HG02610 (cell line): ENCODE measurements at regions not wholly inside any gene's neighbourhood (a gene's known extent, or its start where the extent isn't known, plus 50 kb on each side); places are given as distances from the start of the nearest gene placed in this dataset.

ENCODE experiments used
- ATAC-seq: cut with Tn5 transposase; IDR thresholded peaks from one replicate; pipeline ENCODE4 v1.9.1; 2021; ENCODE audit warnings: mild to moderate bottlenecking, moderate library complexity; ENCODE audit not compliant: unreplicated experiment

- no peak for ATAC-seq
Measured at GRCh38 chr11:115576606-115577380, 72.6 kb upstream of the CADM1 start.

- ATAC-seq: no peak
Measured at GRCh38 chr11:115572551-115572950, 68.3 kb upstream of the CADM1 start.

GRCh38 chr11:115566180-115566764, 62.1 kb upstream of the CADM1 start:
- ATAC-seq: no peak

DNA sequence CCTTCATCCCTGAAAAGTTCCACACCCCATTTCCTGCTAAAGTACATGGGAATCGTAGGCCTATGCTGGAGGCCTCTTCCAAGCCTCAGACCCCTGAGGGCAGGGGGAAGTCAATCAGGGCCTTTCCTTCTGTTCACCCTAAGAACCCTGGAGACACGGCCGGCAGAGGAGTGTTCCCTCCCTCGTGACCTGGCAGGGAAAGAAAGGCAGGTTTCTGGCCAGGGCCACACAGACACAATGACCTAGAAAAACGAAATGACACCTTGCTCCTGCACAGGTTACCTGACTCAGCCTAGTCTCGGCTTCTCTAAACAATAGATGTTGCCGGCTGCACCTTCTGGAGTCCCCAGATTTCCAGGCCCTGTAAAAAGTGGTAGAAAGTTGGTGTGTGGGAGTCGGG, 60.6 kb upstream of the CADM1 start:
- ATAC-seq: no peak

GRCh38 chr11:115561116-115561515, 56.9 kb upstream of the CADM1 start:
- no peak for ATAC-seq

DNA sequence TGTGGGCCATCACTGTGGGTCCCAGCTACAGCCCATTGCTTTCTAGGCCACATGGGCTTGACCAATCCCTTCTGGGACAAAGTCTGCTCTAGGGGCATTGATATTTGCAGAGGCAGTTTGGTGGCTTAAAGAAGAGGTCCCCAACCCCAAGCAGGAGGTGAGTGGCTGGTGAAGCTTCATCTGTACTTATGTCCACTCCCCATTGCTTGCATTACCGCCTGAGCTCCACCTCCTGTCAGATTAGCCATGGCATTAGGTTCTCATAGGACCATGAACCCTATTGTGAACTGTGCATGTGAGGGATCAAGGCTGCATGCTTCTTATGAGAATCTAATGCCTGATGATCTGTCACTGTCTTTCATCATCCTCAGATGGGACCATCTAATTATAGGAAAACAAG, 54.4 kb upstream of the CADM1 start:
- no peak for ATAC-seq

- ATAC-seq: no peak
Measured at GRCh38 chr11:115557681-115558080, 53.5 kb upstream of the CADM1 start.

DNA sequence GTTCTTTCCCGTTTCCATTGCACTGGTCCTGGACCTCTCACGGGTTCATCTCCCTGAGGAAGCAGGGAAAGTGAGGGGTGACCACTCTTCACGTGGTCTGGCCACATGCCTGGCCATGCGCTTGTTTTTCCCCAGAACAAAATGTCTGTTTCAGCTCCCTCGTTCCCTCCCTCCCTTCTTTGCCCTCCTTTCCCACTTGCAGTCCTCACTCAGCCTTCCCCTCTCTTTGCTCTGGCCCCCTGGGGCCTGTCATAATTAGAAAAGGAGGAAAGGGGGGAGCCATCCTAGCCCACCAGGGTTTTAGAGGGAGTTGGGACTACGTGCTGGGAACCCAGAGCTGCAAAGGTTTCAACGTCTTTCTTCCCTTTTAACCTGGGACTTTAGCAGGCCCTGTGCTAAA, 52.8 kb upstream of the CADM1 start:
- ATAC-seq: no peak

DNA sequence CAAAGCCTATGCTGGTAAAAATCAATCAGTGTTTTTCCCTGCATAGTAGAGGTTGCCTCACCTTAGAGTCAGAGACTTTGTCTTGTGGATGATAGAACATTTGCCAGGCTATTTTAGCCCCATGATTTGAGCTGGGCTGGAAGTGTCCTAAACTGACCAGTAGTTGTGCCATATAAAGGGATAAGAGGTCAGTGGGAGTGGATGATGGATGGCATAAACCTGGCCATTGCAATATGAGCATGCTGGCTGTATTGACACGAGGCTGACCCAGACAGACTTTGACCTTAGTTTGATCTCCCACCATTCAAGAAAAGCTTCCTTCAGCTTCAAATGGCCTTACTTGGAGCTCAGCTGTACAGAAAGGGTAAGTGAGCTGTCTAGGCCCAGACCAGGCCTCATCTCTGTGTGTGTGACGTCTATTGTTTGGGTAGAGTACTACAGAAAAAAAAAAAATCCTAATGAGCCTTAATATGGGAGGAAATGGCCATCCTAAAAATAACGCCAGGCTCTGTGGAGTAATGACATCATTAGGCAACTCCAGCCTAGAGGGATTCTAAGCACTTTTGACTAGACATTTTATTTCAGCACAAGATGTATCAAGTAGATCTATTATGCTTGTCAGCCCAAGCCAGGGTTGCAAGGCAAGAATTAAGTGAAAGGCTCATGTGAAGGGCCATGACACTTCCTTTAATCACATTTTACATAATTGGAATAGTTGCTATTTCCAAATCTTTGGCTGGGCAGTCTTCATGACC, 51.3 kb upstream of the CADM1 start:
- no peak for ATAC-seq
